Naive thymus-derived CD4-positive, alpha-beta T cell (primary cell): ENCODE measurements at regions not wholly inside any gene's neighbourhood (a gene's known extent, or its start where the extent isn't known, plus 50 kb on each side); places are given as distances from the start of the nearest gene placed in this dataset.
A peak's percentile ranks its signal among the peaks of the same experiment; 100 is the strongest.
"Not testable (repeated sequence)": the region's sequence is repeated elsewhere in the genome, so short reads cannot be mapped to it uniquely, and the experiment has no call there.

Experiments used
- ATAC-seq: fragments of 150-1000 bp; cut with Tn5 transposase; 2 replicates; pipeline ENCODE4 v1.10.0; 2021; ENCODE audit warnings: mild to moderate bottlenecking, moderate library complexity
- CTCF ChIA-PET: fragments of 350-600 bp; sonication (Branson Sonifier 250); formaldehyde crosslinking; loops from one replicate; lab custom pipeline; 2021; ENCODE audit warnings: antibody characterized with exemption; lab: Charles Lee
- POLR2A ChIA-PET: fragments of 350-600 bp; sonication (Branson Sonifier 250); formaldehyde crosslinking; loops from one replicate; lab custom pipeline; 2021; ENCODE audit warnings: antibody characterized with exemption, inconsistent platforms; lab: Charles Lee
- DNase-seq, 9 donors: peaks; one replicate each; pipeline versions ENCODE4 v3.0.0 to v3.0.0-alpha.2; 2020 to 2022; ENCODE audit warnings: mixed read lengths in 1 of 9
- H3K27ac ChIP-seq: one replicate; pipeline ENCODE4 v1.7.0; 2013; ENCODE audit warnings: mild to moderate bottlenecking, low read depth, low read length, moderate library complexity
- H3K27me3 ChIP-seq, 2 donors: one replicate each; pipeline ENCODE4 v1.7.0; 2013; ENCODE audit warnings: low read length in 2 of 2, mild to moderate bottlenecking in 2 of 2, moderate library complexity in 2 of 2; ENCODE audit not compliant: control insufficient read depth in 2 of 2, insufficient read depth in 2 of 2
- H3K36me3 ChIP-seq, 3 experiments: 1 replicate in 2 of 3; 2 replicates in 1 of 3; pipeline ENCODE4 v1.7.0; 2013; ENCODE audit warnings: low read length in 3 of 3, mild to moderate bottlenecking in 3 of 3, moderate library complexity in 1 of 3; ENCODE audit not compliant: insufficient read depth in 3 of 3, control insufficient read depth in 2 of 3
- H3K4me1 ChIP-seq, 2 donors: one replicate each; pipeline ENCODE4 v1.7.0; 2013; ENCODE audit warnings: low read length in 2 of 2, mild to moderate bottlenecking in 2 of 2, moderate library complexity in 1 of 2; ENCODE audit not compliant: control insufficient read depth in 2 of 2, insufficient read depth in 2 of 2
- H3K4me3 ChIP-seq: 2 replicates; pipeline ENCODE4 v1.7.0; 2013; ENCODE audit warnings: mild to moderate bottlenecking, low read length
- H3K9me3 ChIP-seq, 3 experiments: 1 replicate in 2 of 3; 2 replicates in 1 of 3; pipeline ENCODE4 v1.7.0; 2013; ENCODE audit warnings: low read length in 3 of 3; ENCODE audit not compliant: control insufficient read depth in 2 of 3
- H3K27ac Mint-ChIP-seq, 9 donors: one replicate each; pipeline ENCODE4 v1.8.0; 2020 to 2022; ENCODE audit warnings: mixed read lengths in 9 of 9, mild to moderate bottlenecking in 8 of 9, moderate library complexity in 5 of 9, inconsistent platforms in 2 of 9
- H3K27me3 Mint-ChIP-seq, 5 donors: one replicate each; pipeline ENCODE4 v1.8.0; 2021 to 2022; ENCODE audit warnings: mixed read lengths in 5 of 5, mild to moderate bottlenecking in 1 of 5
- H3K36me3 Mint-ChIP-seq, 5 donors: one replicate each; pipeline ENCODE4 v1.8.0; 2020 to 2022; ENCODE audit warnings: mixed read lengths in 5 of 5, mild to moderate bottlenecking in 3 of 5, inconsistent platforms in 1 of 5
- H3K4me1 Mint-ChIP-seq, 7 donors: one replicate each; pipeline ENCODE4 v1.8.0; 2020 to 2022; ENCODE audit warnings: mixed read lengths in 7 of 7, mild to moderate bottlenecking in 3 of 7, inconsistent platforms in 1 of 7
- H3K4me3 Mint-ChIP-seq, 10 donors: one replicate each; pipeline ENCODE4 v1.8.0; 2020 to 2022; ENCODE audit warnings: mild to moderate bottlenecking in 10 of 10, mixed read lengths in 10 of 10, moderate library complexity in 6 of 10, inconsistent platforms in 2 of 10
- H3K9me3 Mint-ChIP-seq, 11 donors: one replicate each; pipeline ENCODE4 v1.8.0; 2020 to 2022; ENCODE audit warnings: mixed read lengths in 11 of 11, mild to moderate bottlenecking in 4 of 11, inconsistent platforms in 1 of 11, moderate library complexity in 1 of 11
- intact Hi-C, 2 donors: fragments of 100-400 bp; cut with micrococcal nuclease; formaldehyde crosslinking; loops; one replicate each; pipeline ENCODE4 v1.15.1; 2023

DNA sequence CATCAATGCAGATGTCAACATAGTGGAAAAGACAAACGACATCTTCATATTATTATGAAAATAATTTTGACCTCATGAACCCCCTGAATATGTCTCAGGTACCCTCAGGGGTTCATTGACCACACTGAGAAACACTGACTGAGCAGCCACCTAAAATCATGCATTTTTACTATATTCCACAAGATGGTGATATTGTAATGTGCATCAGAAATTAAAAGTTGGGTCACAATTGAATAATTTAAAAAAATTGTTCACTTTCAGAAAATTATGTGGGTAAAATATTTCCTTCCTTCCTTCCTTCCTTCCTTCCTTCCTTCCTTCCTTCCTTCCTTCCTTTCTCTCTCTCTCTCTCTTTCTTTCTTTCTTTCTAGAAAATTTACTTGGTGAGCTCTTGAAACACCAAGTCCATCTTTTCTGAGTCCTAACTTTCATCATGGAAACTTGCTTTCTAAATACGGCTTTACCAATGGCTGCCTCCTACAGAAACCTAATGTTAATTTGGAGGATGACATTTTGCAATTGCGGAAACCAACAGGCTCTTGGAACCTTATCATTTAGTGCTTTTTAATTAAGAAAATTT, 103.6 kb downstream of the RTL3 start:
- Histone ChIP-seq H3K9me3 (no peaks in the 10 kb centered on the region), H3K27ac (no peak overlapping the region), H3K4me3 (no peak overlapping the region), H3K4me1 (peaks cover 0 to 2% of the 10 kb centered on the region in 2 donors), H3K27me3 (no peaks in the 10 kb centered on the region), H3K36me3 (no peaks in the 10 kb centered on the region)
- ChIA-PET CTCF (interaction anchor here (0.6 to 1.9 kb wide), 14 partner anchors 32 to 897 kb away, joined by 3 to 6 read pairs (median 4); no protein-coding TSS in a partner anchor), POLR2A (interaction anchor here (0.6 to 0.9 kb wide), 5 partner anchors 60 to 895 kb away, joined by 3 to 4 read pairs (median 3); no protein-coding TSS in a partner anchor)
- ATAC-seq (peak; percentile 59), DNase-seq (peak in 5 of 9 donors; percentile 25 to 44 (median 29))
- peak overlapping the region in 6 of 9 donors; percentile 66 to 83 (median 73) for H3K27ac Mint-ChIP-seq
- peaks cover 0 to 20% (median 0%) of the 10 kb centered on the region in 5 donors for H3K36me3 Mint-ChIP-seq
- intact Hi-C loops: loop anchor here (1.0 to 10.0 kb wide), 10 partner anchors 38 to 1729 kb away; partner anchors contain the start of gene GPR174 (in 2 of the 2)
- H3K9me3 Mint-ChIP-seq: peaks cover 0 to 7% (median 0%) of the 10 kb centered on the region in 11 donors
- H3K4me1 Mint-ChIP-seq: peaks cover 0 to 7% (median 3%) of the 10 kb centered on the region in 7 donors
- no peaks in the 10 kb centered on the region for H3K27me3 Mint-ChIP-seq
- H3K4me3 Mint-ChIP-seq: peak overlapping the region in 1 of 10 donors; percentile 30

DNA sequence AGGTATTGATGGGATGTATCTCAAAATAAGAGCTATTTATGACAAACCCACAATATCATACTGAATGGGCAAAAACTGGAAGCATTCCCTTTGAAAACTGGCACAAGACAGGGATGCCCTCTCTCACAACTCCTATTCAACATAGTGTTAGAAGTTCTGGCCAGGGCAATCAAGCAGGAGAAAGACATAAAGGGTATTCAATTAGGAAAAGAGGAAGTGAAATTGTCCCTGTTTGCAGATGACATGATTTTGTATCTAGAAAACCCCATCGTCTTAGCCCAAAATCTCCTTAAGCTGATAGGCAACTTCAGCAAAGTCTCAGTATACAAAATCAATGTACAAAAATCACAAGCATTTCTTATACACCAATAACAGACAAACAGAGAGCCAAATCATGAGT, 106.5 kb downstream of the RTL3 start:
- H3K27ac Mint-ChIP-seq, CTCF ChIA-PET: not testable (repeated sequence)
- intact Hi-C loops: loop anchor here (10.0 kb wide), 2 partner anchors 592 to 1732 kb away; partner anchors contain the start of gene GPR174 (in 2 of the 2)

DNA sequence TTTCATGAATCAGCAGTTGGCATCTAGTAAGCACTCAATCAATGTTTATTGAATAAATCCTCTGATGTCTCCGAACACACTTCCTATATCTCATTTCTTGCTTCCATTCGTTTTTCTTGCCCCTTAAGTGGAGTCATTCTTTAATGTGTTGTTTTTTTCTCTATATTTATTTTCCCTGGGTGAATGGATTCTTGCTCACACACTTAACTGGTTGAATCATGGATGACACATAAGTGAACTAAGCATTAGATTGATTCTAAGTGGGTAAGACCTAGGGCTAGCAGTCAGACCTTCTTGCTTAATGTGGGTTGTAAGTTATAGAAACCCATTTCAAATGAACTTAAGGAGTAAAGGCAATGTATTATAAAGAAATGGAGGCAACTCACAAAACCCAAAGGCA, 111.1 kb downstream of the RTL3 start:
- H3K4me3 ChIP-seq: no peak overlapping the region
- no peak overlapping the region for H3K27ac ChIP-seq
- H3K27me3 ChIP-seq: no peaks in the 10 kb centered on the region
- no peaks in the 10 kb centered on the region for H3K36me3 ChIP-seq
- H3K4me1 ChIP-seq: no peaks in the 10 kb centered on the region
- H3K27ac Mint-ChIP-seq: peak overlapping the region in 1 of 9 donors; percentile 31
- H3K9me3 Mint-ChIP-seq: peaks cover 3 to 23% (median 9%) of the 10 kb centered on the region in 11 donors
- peaks cover 0 to 3% (median 0%) of the 10 kb centered on the region in 5 donors for H3K27me3 Mint-ChIP-seq
- ATAC-seq (no peak), DNase-seq (no peak)
- peaks cover 0 to 58% (median 5%) of the 10 kb centered on the region in 5 donors for H3K36me3 Mint-ChIP-seq
- H3K9me3 ChIP-seq: no peaks in the 10 kb centered on the region
- no peak overlapping the region for H3K4me3 Mint-ChIP-seq
- ChIA-PET POLR2A (no interaction called here), CTCF (no interaction called here)
- intact Hi-C loops: no loop called here
- H3K4me1 Mint-ChIP-seq: peaks cover 0 to 3% (median 0%) of the 10 kb centered on the region in 7 donors

More for the DNA sequence above, 106.5 kb downstream of the RTL3 start:
- H3K4me3 ChIP-seq, POLR2A ChIA-PET, H3K4me3 Mint-ChIP-seq, H3K36me3 ChIP-seq, H3K9me3 Mint-ChIP-seq, H3K27ac ChIP-seq, H3K4me1 Mint-ChIP-seq, H3K4me1 ChIP-seq, H3K9me3 ChIP-seq, DNase-seq, ATAC-seq, H3K27me3 ChIP-seq, H3K27me3 Mint-ChIP-seq: not testable (repeated sequence)
- peaks cover 0 to 38% (median 0%) of the 10 kb centered on the region in 5 donors for H3K36me3 Mint-ChIP-seq

DNA sequence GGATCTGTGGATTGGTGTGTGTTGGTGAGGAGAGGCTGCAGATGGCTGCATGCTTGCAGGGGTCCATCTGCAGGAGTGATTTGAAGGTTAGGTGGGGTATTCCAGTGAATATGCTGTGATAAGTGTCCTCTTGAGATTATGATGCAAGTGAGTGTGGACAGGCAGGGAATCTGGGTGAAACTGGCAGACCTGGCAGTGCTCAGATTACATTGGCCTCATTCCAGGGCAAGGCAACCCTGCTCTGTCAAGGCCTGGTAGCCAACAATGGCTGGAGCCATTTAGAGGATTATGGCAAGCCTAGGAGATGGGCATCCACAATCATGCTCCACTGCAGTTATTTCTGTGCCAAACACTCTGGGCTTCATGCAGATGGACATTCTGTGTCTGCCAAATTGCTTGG, 113.9 kb downstream of the RTL3 start:
- peaks cover 5 to 55% (median 9%) of the 10 kb centered on the region in 5 donors for H3K36me3 Mint-ChIP-seq
- POLR2A ChIA-PET: no interaction called here
- CTCF ChIA-PET: no interaction called here
- no peak overlapping the region for H3K27ac Mint-ChIP-seq
- ATAC-seq (no peak), DNase-seq (no peak)
- H3K9me3 ChIP-seq: no peaks in the 10 kb centered on the region
- no peak overlapping the region for H3K27ac ChIP-seq
- H3K4me1 ChIP-seq: no peaks in the 10 kb centered on the region
- no peak overlapping the region for H3K4me3 Mint-ChIP-seq
- no peaks in the 10 kb centered on the region for H3K36me3 ChIP-seq
- no peaks in the 10 kb centered on the region for H3K4me1 Mint-ChIP-seq
- no peak overlapping the region for H3K4me3 ChIP-seq
- peaks cover 0 to 3% (median 0%) of the 10 kb centered on the region in 5 donors for H3K27me3 Mint-ChIP-seq
- H3K9me3 Mint-ChIP-seq: peaks cover 5 to 48% (median 25%) of the 10 kb centered on the region in 11 donors
- H3K27me3 ChIP-seq: no peaks in the 10 kb centered on the region
- intact Hi-C loops: no loop called here

DNA sequence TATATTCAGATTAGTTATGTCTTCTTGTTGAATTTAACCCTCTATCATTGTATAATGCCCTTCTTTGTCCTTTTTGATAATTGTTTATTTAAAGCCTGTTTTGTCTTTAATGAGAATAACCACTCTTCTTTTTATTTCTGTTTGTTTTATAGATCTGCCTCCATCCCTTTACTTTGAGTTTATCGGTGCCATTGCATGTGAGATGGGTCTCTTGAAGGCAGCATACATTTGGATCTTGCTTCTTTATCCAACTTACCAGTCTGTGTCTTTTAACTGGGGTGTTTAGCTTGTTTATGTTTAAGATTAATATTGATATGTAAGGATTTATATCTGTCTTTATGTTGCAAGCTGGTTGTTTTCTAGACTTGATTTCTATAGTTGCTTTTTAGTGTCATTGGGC, 115.8 kb downstream of the RTL3 start:
- no peak overlapping the region for H3K27ac ChIP-seq
- Mint-ChIP-seq H3K4me1 (no peaks in the 10 kb centered on the region), H3K9me3 (peaks cover 5 to 58% (median 25%) of the 10 kb centered on the region in 11 donors), H3K36me3 (peaks cover 7 to 46% (median 11%) of the 10 kb centered on the region in 5 donors), H3K4me3 (no peak overlapping the region), H3K27me3 (no peaks in the 10 kb centered on the region), H3K27ac (peak overlapping the region in 1 of 9 donors; percentile 23)
- no peaks in the 10 kb centered on the region for H3K4me1 ChIP-seq
- intact Hi-C loops: no loop called here
- ChIA-PET CTCF (no interaction called here), POLR2A (no interaction called here)
- no peaks in the 10 kb centered on the region for H3K27me3 ChIP-seq
- no peaks in the 10 kb centered on the region for H3K36me3 ChIP-seq
- H3K9me3 ChIP-seq: no peaks in the 10 kb centered on the region
- H3K4me3 ChIP-seq: no peak overlapping the region
- ATAC-seq (no peak), DNase-seq (no peak)

GRCh38 chrX:78540171-78540570, 119.0 kb downstream of the RTL3 start:
- Histone ChIP-seq H3K27me3 (no peaks in the 10 kb centered on the region), H3K36me3 (no peaks in the 10 kb centered on the region), H3K4me3 (no peak overlapping the region), H3K27ac (no peak overlapping the region), H3K9me3 (no peaks in the 10 kb centered on the region), H3K4me1 (no peaks in the 10 kb centered on the region)
- ChIA-PET CTCF (no interaction called here), POLR2A (no interaction called here)
- ATAC-seq: no peak
- H3K27ac Mint-ChIP-seq: no peak overlapping the region
- no peaks in the 10 kb centered on the region for H3K27me3 Mint-ChIP-seq
- intact Hi-C loops: no loop called here
- H3K36me3 Mint-ChIP-seq: peaks cover 7 to 38% (median 11%) of the 10 kb centered on the region in 5 donors
- no peak for DNase-seq
- peaks cover 0 to 52% (median 25%) of the 10 kb centered on the region in 11 donors for H3K9me3 Mint-ChIP-seq
- no peak overlapping the region for H3K4me3 Mint-ChIP-seq
- no peaks in the 10 kb centered on the region for H3K4me1 Mint-ChIP-seq
